Osteocyte (in vitro differentiated cells): ENCODE measurements at regions not wholly inside any gene's neighbourhood (a gene's known extent, or its start where the extent isn't known, plus 50 kb on each side); places are given as distances from the start of the nearest gene placed in this dataset.
A peak's percentile ranks its signal among the peaks of the same experiment; 100 is the strongest.
"Not testable (repeated sequence)": the region's sequence is repeated elsewhere in the genome, so short reads cannot be mapped to it uniquely, and the experiment has no call there.

Experiments used
- DNase-seq: peaks from one replicate; pipeline ENCODE4 v3.0.0; 2021; ENCODE audit warnings: mixed read lengths; ENCODE audit not compliant: unreplicated experiment; ENCODE audit errors: extremely low spot score
- H3K27ac Mint-ChIP-seq: one replicate; pipeline ENCODE4 v1.8.0; 2021; ENCODE audit warnings: mild to moderate bottlenecking, mixed read lengths; ENCODE audit not compliant: unreplicated experiment
- H3K27me3 Mint-ChIP-seq: one replicate; pipeline ENCODE4 v1.8.0; 2021; ENCODE audit warnings: mixed read lengths; ENCODE audit not compliant: unreplicated experiment
- H3K36me3 Mint-ChIP-seq: one replicate; pipeline ENCODE4 v1.8.0; 2021; ENCODE audit warnings: mixed read lengths; ENCODE audit not compliant: unreplicated experiment
- H3K4me1 Mint-ChIP-seq: one replicate; pipeline ENCODE4 v1.8.0; 2021; ENCODE audit warnings: mixed read lengths; ENCODE audit not compliant: unreplicated experiment
- H3K4me3 Mint-ChIP-seq: one replicate; pipeline ENCODE4 v1.8.0; 2021; ENCODE audit warnings: mild to moderate bottlenecking, moderate library complexity, mixed read lengths; ENCODE audit not compliant: unreplicated experiment
- H3K9me3 Mint-ChIP-seq: one replicate; pipeline ENCODE4 v1.8.0; 2021; ENCODE audit warnings: mixed read lengths; ENCODE audit not compliant: unreplicated experiment
- TF ChIP-seq, protein P1 (sequence below): fragments of 200-600 bp; sonication (generic); IDR thresholded peaks from 2 replicates; pipeline ENCODE4 v1.5.0; 2021; ENCODE audit warnings: antibody characterized with exemption, mild to moderate bottlenecking, moderate library complexity

DNA sequence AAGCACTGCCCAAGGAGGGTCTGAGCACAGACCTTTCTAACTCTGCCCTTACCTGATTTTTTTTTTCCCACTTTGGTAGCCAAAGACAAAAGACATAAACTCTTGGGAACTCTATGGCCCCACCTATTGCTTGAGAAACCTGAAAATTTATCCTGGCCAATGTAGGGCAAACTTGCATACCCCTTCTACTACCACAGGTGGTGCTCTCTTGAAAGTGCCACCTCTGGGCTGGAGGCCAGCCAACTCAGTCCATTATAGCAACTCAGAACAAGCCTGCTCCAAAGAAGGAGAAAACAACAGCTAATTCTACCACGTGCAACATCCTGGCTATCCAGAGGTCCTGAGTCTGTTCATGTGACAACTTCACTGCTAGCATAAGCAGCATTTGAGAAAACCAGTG is 55.7 kb upstream of the ABCD2 start:
- Mint-ChIP-seq H3K4me1 (no peaks in the 10 kb centered on the region), H3K4me3 (no peak overlapping the region), H3K27ac (no peak overlapping the region), H3K36me3 (no peaks in the 10 kb centered on the region), H3K27me3 (no peaks in the 10 kb centered on the region), H3K9me3 (peaks cover 23% of the 10 kb centered on the region)
- DNase-seq, result no peak
- TF ChIP-seq, protein P1, sequence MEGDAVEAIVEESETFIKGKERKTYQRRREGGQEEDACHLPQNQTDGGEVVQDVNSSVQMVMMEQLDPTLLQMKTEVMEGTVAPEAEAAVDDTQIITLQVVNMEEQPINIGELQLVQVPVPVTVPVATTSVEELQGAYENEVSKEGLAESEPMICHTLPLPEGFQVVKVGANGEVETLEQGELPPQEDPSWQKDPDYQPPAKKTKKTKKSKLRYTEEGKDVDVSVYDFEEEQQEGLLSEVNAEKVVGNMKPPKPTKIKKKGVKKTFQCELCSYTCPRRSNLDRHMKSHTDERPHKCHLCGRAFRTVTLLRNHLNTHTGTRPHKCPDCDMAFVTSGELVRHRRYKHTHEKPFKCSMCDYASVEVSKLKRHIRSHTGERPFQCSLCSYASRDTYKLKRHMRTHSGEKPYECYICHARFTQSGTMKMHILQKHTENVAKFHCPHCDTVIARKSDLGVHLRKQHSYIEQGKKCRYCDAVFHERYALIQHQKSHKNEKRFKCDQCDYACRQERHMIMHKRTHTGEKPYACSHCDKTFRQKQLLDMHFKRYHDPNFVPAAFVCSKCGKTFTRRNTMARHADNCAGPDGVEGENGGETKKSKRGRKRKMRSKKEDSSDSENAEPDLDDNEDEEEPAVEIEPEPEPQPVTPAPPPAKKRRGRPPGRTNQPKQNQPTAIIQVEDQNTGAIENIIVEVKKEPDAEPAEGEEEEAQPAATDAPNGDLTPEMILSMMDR, result no peak

DNA sequence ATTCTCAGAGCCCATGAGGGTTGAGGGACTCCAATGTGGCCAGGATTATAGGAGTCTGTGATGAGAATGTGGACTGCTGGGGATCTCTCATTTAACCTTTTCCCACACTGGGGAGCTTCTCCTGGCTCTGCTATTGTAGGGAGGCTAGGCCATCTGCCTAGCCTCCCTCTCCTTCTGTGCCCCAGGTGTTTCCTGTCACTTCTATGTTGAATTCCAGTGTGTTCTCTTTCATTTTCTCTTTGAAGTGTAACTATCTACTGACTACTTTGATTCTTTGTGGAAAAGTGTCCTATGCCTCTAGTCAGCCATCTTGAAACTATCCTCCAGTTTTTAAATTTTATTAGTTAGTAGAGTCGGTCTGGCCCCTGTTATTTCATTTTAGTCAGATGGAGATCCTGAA is 53.4 kb upstream of the ABCD2 start:
- Mint-ChIP-seq H3K27ac (no peak overlapping the region), H3K4me1 (no peaks in the 10 kb centered on the region), H3K4me3 (no peak overlapping the region), H3K27me3 (no peaks in the 10 kb centered on the region), H3K36me3 (no peaks in the 10 kb centered on the region), H3K9me3 (peaks cover 15% of the 10 kb centered on the region)
- TF ChIP-seq, protein P1, result no peak
- DNase-seq, result no peak

DNA sequence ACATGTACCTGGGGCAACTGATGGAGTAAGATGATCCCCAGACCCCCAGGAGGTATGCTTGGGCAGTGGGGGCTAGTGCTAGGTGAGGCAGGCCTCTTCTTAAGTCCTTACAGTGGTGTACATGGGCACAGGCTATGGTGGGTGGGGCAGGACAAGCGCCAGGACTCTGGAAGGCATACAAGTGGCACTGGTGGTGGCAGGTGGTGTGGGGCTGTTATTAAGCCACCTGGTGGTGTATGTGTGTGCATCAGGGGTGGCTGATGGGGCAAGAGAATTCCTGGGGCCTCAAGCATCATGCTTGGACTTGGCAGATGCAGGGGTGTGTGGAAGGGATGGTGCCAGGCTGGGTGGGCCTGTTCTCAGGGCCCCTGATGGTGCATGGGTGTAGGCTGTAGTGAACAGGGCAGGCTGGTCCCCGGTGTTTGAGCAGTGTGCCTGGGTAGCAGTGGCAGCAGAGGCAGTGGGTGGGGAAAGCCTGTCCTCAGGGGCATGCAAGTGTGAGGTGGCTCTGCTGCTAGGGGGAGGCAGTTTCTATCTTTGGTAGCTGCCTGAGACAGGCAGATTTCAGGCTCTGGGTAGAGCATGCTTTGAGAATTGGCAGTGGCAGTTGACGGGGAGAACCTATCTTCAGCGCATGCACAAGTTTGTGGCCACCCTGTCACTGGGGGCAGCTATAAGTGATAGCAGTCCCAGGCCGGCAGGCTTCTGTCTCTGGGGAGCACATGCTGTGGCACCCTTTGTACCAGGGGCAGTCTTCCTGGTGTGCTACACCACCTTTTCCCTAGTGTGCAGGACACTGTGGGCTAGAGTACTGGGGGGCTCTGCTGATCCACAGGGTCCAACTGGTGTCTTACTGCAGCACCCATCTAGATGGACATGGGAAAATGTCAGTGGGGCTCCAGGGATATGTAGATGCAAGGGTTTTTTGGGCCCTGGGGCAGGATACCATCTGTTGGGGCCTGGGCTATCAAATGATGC is 52.6 kb upstream of the ABCD2 start:
- Mint-ChIP-seq H3K36me3 (no peaks in the 10 kb centered on the region), H3K9me3 (peaks cover 17% of the 10 kb centered on the region), H3K4me1 (no peaks in the 10 kb centered on the region), H3K4me3 (no peak overlapping the region), H3K27ac (no peak overlapping the region), H3K27me3 (no peaks in the 10 kb centered on the region)
- TF ChIP-seq, protein P1, result no peak
- DNase-seq, result peak; percentile 69

DNA sequence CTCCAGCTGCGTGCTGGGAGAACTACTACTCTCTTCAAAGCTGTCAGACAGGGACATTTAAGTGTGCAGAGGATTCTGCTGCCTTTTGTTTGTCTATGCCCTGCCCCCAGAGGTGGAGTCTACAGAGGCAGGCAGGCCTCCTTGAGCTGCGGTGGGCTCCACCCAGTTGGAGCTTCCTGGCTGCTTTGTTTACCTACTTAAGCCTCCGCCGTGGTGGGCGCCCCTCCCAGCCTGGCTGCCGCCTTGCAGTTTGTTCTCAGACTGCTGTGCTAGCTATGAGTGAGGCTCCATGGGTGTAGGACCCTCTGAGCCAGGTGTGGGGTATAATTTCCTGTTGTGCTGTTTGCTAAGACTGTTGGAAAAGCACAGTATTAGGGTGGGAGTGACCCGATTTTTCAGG is 49.9 kb upstream of the ABCD2 start:
- H3K36me3 Mint-ChIP-seq, H3K4me1 Mint-ChIP-seq, H3K4me3 Mint-ChIP-seq, DNase-seq, H3K27ac Mint-ChIP-seq, H3K27me3 Mint-ChIP-seq: not testable (repeated sequence)
- peaks cover 20% of the 10 kb centered on the region for H3K9me3 Mint-ChIP-seq
